ENCODE measurements at regions not wholly inside any gene's neighbourhood (a gene's known extent, or its start where the extent isn't known, plus 50 kb on each side); places are given as distances from the start of the nearest gene placed in this dataset.

- Mint-ChIP-seq H3K9me3 (peaks cover 0 to 3% (median 0%) of the 10 kb centered on the region in 9 donors), H3K4me1 (peaks cover 0 to 3% (median 0%) of the 10 kb centered on the region in 4 donors), H3K27me3 (peaks cover 1 to 24% (median 11%) of the 10 kb centered on the region in 5 donors), H3K27ac (no peak overlapping the region), H3K36me3 (no peaks in the 10 kb centered on the region), H3K4me3 (no peak overlapping the region)
- ATAC-seq (no peak), DNase-seq (no peak)
- POLR2A ChIA-PET = no interaction called here
These were observed 319.1 kb downstream of the FOXL1 start for GRCh38 chr16:86897486-86897885.

- Mint-ChIP-seq H3K27me3 (peaks cover under 1 to 16% (median 7%) of the 10 kb centered on the region in 5 donors), H3K4me3 (no peak overlapping the region), H3K36me3 (no peaks in the 10 kb centered on the region), H3K4me1 (peaks cover 0 to 2% (median 0%) of the 10 kb centered on the region in 4 donors), H3K9me3 (peaks cover 0 to 3% (median 0%) of the 10 kb centered on the region in 9 donors), H3K27ac (no peak overlapping the region)
- ATAC-seq (no peak), DNase-seq (no peak)
- POLR2A ChIA-PET = no interaction called here
These were observed 320.0 kb downstream of the FOXL1 start for GRCh38 chr16:86898386-86898785.

- POLR2A ChIA-PET = no interaction called here
- Mint-ChIP-seq H3K36me3 (no peaks in the 10 kb centered on the region), H3K27ac (no peak overlapping the region), H3K27me3 (peaks cover 0 to 15% (median 6%) of the 10 kb centered on the region in 5 donors), H3K9me3 (peaks cover 0 to 3% (median 0%) of the 10 kb centered on the region in 9 donors), H3K4me1 (no peaks in the 10 kb centered on the region), H3K4me3 (no peak overlapping the region)
- ATAC-seq (no peak), DNase-seq (no peak)
These were observed 320.8 kb downstream of the FOXL1 start for GRCh38 chr16:86899151-86899550.

- Mint-ChIP-seq H3K4me3 (no peak overlapping the region), H3K4me1 (no peaks in the 10 kb centered on the region), H3K27me3 (peaks cover 0 to 15% (median 9%) of the 10 kb centered on the region in 5 donors), H3K36me3 (no peaks in the 10 kb centered on the region), H3K9me3 (peaks cover 0 to 3% (median 0%) of the 10 kb centered on the region in 9 donors), H3K27ac (no peak overlapping the region)
- no peak for DNase-seq
- POLR2A ChIA-PET = no interaction called here
- no peak for ATAC-seq
These were observed 321.4 kb downstream of the FOXL1 start for GRCh38 chr16:86899757-86900156.

- DNase-seq = no peak
- POLR2A ChIA-PET = no interaction called here
- Mint-ChIP-seq H3K4me3 (no peak overlapping the region), H3K36me3 (no peaks in the 10 kb centered on the region), H3K9me3 (peaks cover 0 to 3% (median 0%) of the 10 kb centered on the region in 9 donors), H3K27ac (no peak overlapping the region), H3K27me3 (peaks cover 0 to 16% (median 13%) of the 10 kb centered on the region in 5 donors), H3K4me1 (no peaks in the 10 kb centered on the region)
- ATAC-seq = no peak
These were observed 323.1 kb downstream of the FOXL1 start for GRCh38 chr16:86901483-86901882.

- no peak overlapping the region for H3K4me3 Mint-ChIP-seq
- DNase-seq (no peak), ATAC-seq (no peak)
- POLR2A ChIA-PET = no interaction called here
- H3K27me3 Mint-ChIP-seq = peaks cover 3 to 21% (median 19%) of the 10 kb centered on the region in 5 donors
- H3K27ac Mint-ChIP-seq = no peak overlapping the region
- H3K36me3 Mint-ChIP-seq = no peaks in the 10 kb centered on the region
- no peaks in the 10 kb centered on the region for H3K4me1 Mint-ChIP-seq
- no peaks in the 10 kb centered on the region for H3K9me3 Mint-ChIP-seq
These were observed 324.3 kb downstream of the FOXL1 start for GRCh38 chr16:86902656-86903001.

- Mint-ChIP-seq H3K4me1 (no peaks in the 10 kb centered on the region), H3K4me3 (no peak overlapping the region), H3K36me3 (no peaks in the 10 kb centered on the region), H3K27me3 (peaks cover 3 to 21% (median 19%) of the 10 kb centered on the region in 5 donors), H3K9me3 (no peaks in the 10 kb centered on the region), H3K27ac (no peak overlapping the region)
- DNase-seq (no peak), ATAC-seq (no peak)
- POLR2A ChIA-PET = no interaction called here
These were observed 324.7 kb downstream of the FOXL1 start for GRCh38 chr16:86903068-86903467.

GRCh38 chr16:86905302-86905701, 327.0 kb downstream of the FOXL1 start:
- no peak overlapping the region for H3K4me3 Mint-ChIP-seq
- ATAC-seq (no peak), DNase-seq (no peak)
- H3K9me3 Mint-ChIP-seq = no peaks in the 10 kb centered on the region
- no peaks in the 10 kb centered on the region for H3K4me1 Mint-ChIP-seq
- POLR2A ChIA-PET = no interaction called here
- peaks cover 3 to 21% (median 19%) of the 10 kb centered on the region in 5 donors for H3K27me3 Mint-ChIP-seq
- H3K27ac Mint-ChIP-seq = no peak overlapping the region
- H3K36me3 Mint-ChIP-seq = no peaks in the 10 kb centered on the region

GRCh38 chr16:86906623-86907022, 328.3 kb downstream of the FOXL1 start:
- peaks cover 3 to 19% (median 16%) of the 10 kb centered on the region in 5 donors for H3K27me3 Mint-ChIP-seq

GRCh38 chr16:86909359-86910160, 331.2 kb downstream of the FOXL1 start:
- POLR2A ChIA-PET = no interaction called here
- no peak for ATAC-seq
- DNase-seq = peak in 1 of 10 donors; percentile 21
- Mint-ChIP-seq H3K4me3 (no peak overlapping the region), H3K9me3 (no peaks in the 10 kb centered on the region), H3K4me1 (no peaks in the 10 kb centered on the region), H3K36me3 (no peaks in the 10 kb centered on the region), H3K27me3 (peaks cover 3 to 12% (median 9%) of the 10 kb centered on the region in 5 donors), H3K27ac (no peak overlapping the region)

More at GRCh38 chr16:86906623-86907022, 328.3 kb downstream of the FOXL1 start:
- H3K4me1 Mint-ChIP-seq = no peaks in the 10 kb centered on the region
- H3K4me3 Mint-ChIP-seq = no peak overlapping the region
- no peak overlapping the region for H3K27ac Mint-ChIP-seq
- POLR2A ChIA-PET = no interaction called here
- no peaks in the 10 kb centered on the region for H3K9me3 Mint-ChIP-seq
- H3K36me3 Mint-ChIP-seq = no peaks in the 10 kb centered on the region
- DNase-seq (no peak), ATAC-seq (no peak)

GRCh38 chr16:86910161-86910769, 331.9 kb downstream of the FOXL1 start:
- Mint-ChIP-seq H3K9me3 (no peaks in the 10 kb centered on the region), H3K27ac (peak overlapping the region in 1 of 10 donors; percentile 20), H3K36me3 (no peaks in the 10 kb centered on the region), H3K4me1 (no peaks in the 10 kb centered on the region), H3K27me3 (peaks cover 3 to 12% (median 9%) of the 10 kb centered on the region in 5 donors), H3K4me3 (no peak overlapping the region)
- DNase-seq (peak in 1 of 10 donors; percentile 30), ATAC-seq (no peak)
- POLR2A ChIA-PET = no interaction called here

GRCh38 chr16:86911437-86911958, 333.1 kb downstream of the FOXL1 start:
- ATAC-seq (no peak), DNase-seq (peak in 1 of 10 donors; percentile 21)
- Mint-ChIP-seq H3K9me3 (peaks cover 0 to 2% (median 0%) of the 10 kb centered on the region in 9 donors), H3K27ac (no peak overlapping the region), H3K36me3 (no peaks in the 10 kb centered on the region), H3K4me1 (no peaks in the 10 kb centered on the region), H3K27me3 (peaks cover 0 to 8% (median 4%) of the 10 kb centered on the region in 5 donors), H3K4me3 (no peak overlapping the region)
- POLR2A ChIA-PET = no interaction called here

GRCh38 chr16:86913886-86914285, 335.5 kb downstream of the FOXL1 start:
- H3K36me3 Mint-ChIP-seq = no peaks in the 10 kb centered on the region
- peaks cover 0 to 2% (median 0%) of the 10 kb centered on the region in 9 donors for H3K9me3 Mint-ChIP-seq
- no peak overlapping the region for H3K4me3 Mint-ChIP-seq
- DNase-seq (peak in 1 of 10 donors; percentile 16), ATAC-seq (no peak)
- H3K27me3 Mint-ChIP-seq = peaks cover 0 to 14% (median 6%) of the 10 kb centered on the region in 5 donors
- H3K27ac Mint-ChIP-seq = no peak overlapping the region
- H3K4me1 Mint-ChIP-seq = no peaks in the 10 kb centered on the region
- POLR2A ChIA-PET = no interaction called here
